HEK293 (cell line): ENCODE measurements at regions not wholly inside any gene's neighbourhood (a gene's known extent, or its start where the extent isn't known, plus 50 kb on each side); places are given as distances from the start of the nearest gene placed in this dataset.

Experiments
- CTCF ChIA-PET: fragments of 350-600 bp; formaldehyde crosslinking; extraction: SDS; loops from one replicate; lab custom pipeline; 2021; ENCODE audit warnings: antibody characterized with exemption; lab: Yijun Ruan, JAX
- POLR2A ChIA-PET: fragments of 300-600 bp; formaldehyde crosslinking; extraction: SDS; loops from one replicate; lab custom pipeline; 2020; ENCODE audit warnings: antibody characterized with exemption, inconsistent platforms; lab: Yijun Ruan, JAX
- H3K27ac ChIP-seq: fragments of 200-500 bp; sonication (Bioruptor generic); 2 replicates; pipeline ENCODE4 v1.5.1; 2014; ENCODE audit warnings: low read depth, low read length, control low read depth, inconsistent platforms; ENCODE audit errors: extremely low read depth
- H3K36me3 ChIP-seq, 2 experiments: fragments of 200-500 bp in 1 of 2; sonication (Bioruptor generic) in 1 of 2; 1 replicate in 1 of 2; 2 replicates in 1 of 2; pipeline ENCODE4 v1.5.1; 2014 to 2017; ENCODE audit warnings: inconsistent platforms in 2 of 2, low read length in 2 of 2; ENCODE audit not compliant: control insufficient read depth in 2 of 2, insufficient read depth in 1 of 2
- H3K4me1 ChIP-seq: fragments of 200-500 bp; sonication (Bioruptor generic); 2 replicates; pipeline ENCODE4 v1.5.1; 2014; ENCODE audit warnings: mild to moderate bottlenecking, low read length, inconsistent platforms; ENCODE audit not compliant: control insufficient read depth, insufficient read depth
- H3K4me3 ChIP-seq: 2 replicates; pipeline ENCODE4 v1.5.1; 2011; ENCODE audit warnings: low read depth, mild to moderate bottlenecking, control low read depth, low read length, moderate library complexity
- H3K9me3 ChIP-seq: fragments of 200-500 bp; sonication (Bioruptor generic); 2 replicates; pipeline ENCODE4 v1.5.1; 2014; ENCODE audit warnings: low read depth, low read length, inconsistent platforms; ENCODE audit not compliant: control insufficient read depth, insufficient read depth
- HOXA7 ChIP-seq: sonication (generic); formaldehyde crosslinking; IDR thresholded peaks from 2 replicates; pipeline ENCODE4 v1.8.1; 2022; ENCODE audit warnings: missing genetic modification reagents, borderline replicate concordance
- KLF7 ChIP-seq: fragments of 450-650 bp; formaldehyde crosslinking; IDR thresholded peaks from 2 replicates; pipeline ENCODE4 v1.5.1; 2016; ENCODE audit warnings: missing biosample characterization, missing genetic modification characterization, borderline replicate concordance
- SETDB1 ChIP-seq: IDR thresholded peaks from one replicate; pipeline ENCODE4 v1.6.1; 2017; ENCODE audit warnings: mild to moderate bottlenecking, low read length, moderate library complexity, mixed read lengths; ENCODE audit not compliant: insufficient read length
- SP3 ChIP-seq: fragments of 450-650 bp; formaldehyde crosslinking; IDR thresholded peaks from 2 replicates; pipeline ENCODE4 v1.5.1; 2016; ENCODE audit warnings: missing biosample characterization, missing genetic modification characterization
- SP7 ChIP-seq: fragments of 450-650 bp; formaldehyde crosslinking; IDR thresholded peaks from 2 replicates; pipeline ENCODE4 v1.5.1; 2016; ENCODE audit warnings: missing biosample characterization, missing genetic modification characterization
- ZIC2 ChIP-seq: fragments of 450-650 bp; formaldehyde crosslinking; IDR thresholded peaks from 2 replicates; pipeline ENCODE4 v1.5.1; 2016; ENCODE audit warnings: missing biosample characterization, missing genetic modification characterization
- ZNF146 ChIP-seq: fragments of 450-650 bp; formaldehyde crosslinking; IDR thresholded peaks from 2 replicates; pipeline ENCODE4 v1.5.1; 2016; ENCODE audit warnings: missing biosample characterization, missing genetic modification characterization
- ZNF221 ChIP-seq: fragments of 450-650 bp; formaldehyde crosslinking; IDR thresholded peaks from 2 replicates; pipeline ENCODE4 v1.5.1; 2017; ENCODE audit warnings: missing biosample characterization, missing genetic modification characterization, borderline replicate concordance
- ZNF514 ChIP-seq: fragments of 450-650 bp; formaldehyde crosslinking; IDR thresholded peaks from 2 replicates; pipeline ENCODE4 v1.5.1; 2016; ENCODE audit warnings: missing biosample characterization, missing genetic modification characterization
- ZNF792 ChIP-seq: fragments of 450-650 bp; formaldehyde crosslinking; IDR thresholded peaks from 2 replicates; pipeline ENCODE4 v1.5.1; 2016; ENCODE audit warnings: missing biosample characterization, missing genetic modification characterization
- TF ChIP-seq, protein P1 (sequence below): fragments of 450-650 bp; formaldehyde crosslinking; IDR thresholded peaks from 2 replicates; pipeline ENCODE4 v1.5.1; 2016; ENCODE audit warnings: missing biosample characterization, missing genetic modification characterization

DNA sequence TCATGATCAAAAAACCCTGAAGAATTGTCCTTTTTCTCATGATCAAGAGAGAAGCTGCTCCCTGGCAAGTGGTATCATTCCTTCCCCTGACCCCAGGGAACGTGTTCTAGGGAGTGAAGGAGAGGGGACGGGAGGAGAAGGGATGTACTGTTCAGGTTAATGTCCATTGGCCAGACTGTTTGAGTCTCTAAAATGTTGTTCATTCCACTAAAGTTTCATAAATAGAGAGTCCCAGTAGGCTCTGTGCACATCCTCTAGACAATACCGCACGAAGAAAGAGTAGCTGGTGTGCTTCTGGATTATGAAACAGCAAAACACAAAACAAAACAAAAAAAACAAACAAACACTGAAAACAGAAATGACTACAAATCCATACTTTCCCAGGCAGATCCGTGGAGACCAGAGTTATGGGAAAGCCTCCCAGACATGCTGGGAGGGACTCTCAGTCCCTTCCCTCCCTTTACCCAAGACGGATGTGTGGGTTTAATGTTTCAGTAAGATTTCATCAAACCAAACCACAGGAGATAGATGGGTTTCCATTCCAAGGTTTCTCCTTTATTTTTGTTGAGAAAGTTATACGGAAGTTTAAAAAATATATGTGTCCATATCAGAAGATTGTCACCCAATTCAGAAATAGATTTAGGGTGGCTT, 66.5 kb upstream of the TNS3 start:
- ChIA-PET CTCF (interaction anchor here (0.6 kb wide), 2 partner anchors 37 to 157 kb away, joined by 3 to 4 read pairs; no protein-coding TSS in a partner anchor), POLR2A (no interaction called here)
- no peak overlapping the region for H3K27ac ChIP-seq
- no peaks in the 10 kb centered on the region for H3K9me3 ChIP-seq
- TF ChIP-seq ZNF792, result no peak
- TF ChIP-seq, protein P1, sequence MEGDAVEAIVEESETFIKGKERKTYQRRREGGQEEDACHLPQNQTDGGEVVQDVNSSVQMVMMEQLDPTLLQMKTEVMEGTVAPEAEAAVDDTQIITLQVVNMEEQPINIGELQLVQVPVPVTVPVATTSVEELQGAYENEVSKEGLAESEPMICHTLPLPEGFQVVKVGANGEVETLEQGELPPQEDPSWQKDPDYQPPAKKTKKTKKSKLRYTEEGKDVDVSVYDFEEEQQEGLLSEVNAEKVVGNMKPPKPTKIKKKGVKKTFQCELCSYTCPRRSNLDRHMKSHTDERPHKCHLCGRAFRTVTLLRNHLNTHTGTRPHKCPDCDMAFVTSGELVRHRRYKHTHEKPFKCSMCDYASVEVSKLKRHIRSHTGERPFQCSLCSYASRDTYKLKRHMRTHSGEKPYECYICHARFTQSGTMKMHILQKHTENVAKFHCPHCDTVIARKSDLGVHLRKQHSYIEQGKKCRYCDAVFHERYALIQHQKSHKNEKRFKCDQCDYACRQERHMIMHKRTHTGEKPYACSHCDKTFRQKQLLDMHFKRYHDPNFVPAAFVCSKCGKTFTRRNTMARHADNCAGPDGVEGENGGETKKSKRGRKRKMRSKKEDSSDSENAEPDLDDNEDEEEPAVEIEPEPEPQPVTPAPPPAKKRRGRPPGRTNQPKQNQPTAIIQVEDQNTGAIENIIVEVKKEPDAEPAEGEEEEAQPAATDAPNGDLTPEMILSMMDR (tag by site-specific recombination), result no peak
- no peak overlapping the region for H3K4me3 ChIP-seq
- no peaks in the 10 kb centered on the region for H3K36me3 ChIP-seq
- H3K4me1 ChIP-seq, result no peaks in the 10 kb centered on the region

DNA sequence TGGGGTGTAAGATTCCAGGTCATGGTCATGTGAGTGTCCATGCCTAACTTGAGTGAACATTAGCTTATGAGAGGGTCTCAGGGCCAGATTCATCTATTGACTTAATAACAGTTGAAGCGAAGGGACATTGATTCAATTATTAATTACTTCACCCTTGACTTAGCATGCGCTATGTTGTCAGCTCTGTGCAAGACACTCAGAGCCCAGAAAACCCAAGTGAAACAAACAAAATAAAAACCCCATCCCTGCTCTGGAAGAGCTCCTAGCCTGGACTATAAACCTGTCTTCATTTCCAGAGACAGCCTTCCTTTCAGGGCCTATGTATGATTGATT, 66.0 kb upstream of the TNS3 start:
- Histone ChIP-seq H3K36me3 (no peaks in the 10 kb centered on the region), H3K27ac (no peak overlapping the region), H3K4me3 (no peak overlapping the region), H3K4me1 (no peaks in the 10 kb centered on the region), H3K9me3 (no peaks in the 10 kb centered on the region)
- POLR2A ChIA-PET, result no interaction called here
- CTCF ChIA-PET, result interaction anchor here (0.6 kb wide), 2 partner anchors 37 to 157 kb away, joined by 3 to 4 read pairs; no protein-coding TSS in a partner anchor
- TF ChIP-seq HOXA7 (CRISPR knock-in tag) (no peak), ZNF514 (no peak)

DNA sequence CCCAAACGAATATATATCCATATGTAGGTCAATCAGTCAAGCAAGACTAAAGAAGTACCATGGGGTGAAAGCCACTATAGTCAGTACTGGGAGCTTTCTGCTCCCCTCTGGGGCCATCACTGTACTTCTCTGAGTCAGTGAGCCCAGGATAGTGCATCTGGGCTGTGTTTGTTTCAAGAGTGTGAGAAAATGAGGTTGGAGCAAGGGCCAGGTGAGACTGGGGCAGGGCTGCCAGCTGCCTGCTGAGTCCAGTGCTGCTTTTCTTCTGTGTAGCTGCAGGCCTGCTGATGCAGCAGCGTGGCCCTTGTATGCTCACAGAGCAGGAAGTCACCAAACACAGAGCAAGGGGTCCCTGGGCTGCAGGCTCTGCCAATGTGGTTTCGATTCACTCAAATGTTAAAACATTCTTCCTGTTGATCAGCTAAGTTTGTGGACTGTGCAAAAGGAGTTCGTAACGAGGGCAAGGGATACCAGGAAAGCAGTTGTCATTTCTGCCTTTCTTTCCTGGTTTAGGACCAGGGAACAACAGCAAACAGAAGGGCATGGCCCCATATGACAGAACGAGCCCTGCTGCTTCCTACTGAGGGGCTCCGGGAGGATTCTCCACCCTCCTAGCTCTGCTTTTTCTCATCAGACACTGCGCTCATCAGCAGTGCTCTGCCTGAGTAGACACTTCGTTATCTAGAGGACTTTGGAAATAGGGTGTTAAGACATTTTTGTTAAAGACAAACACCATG, 65.4 kb upstream of the TNS3 start:
- Histone ChIP-seq H3K4me1 (no peaks in the 10 kb centered on the region), H3K36me3 (no peaks in the 10 kb centered on the region), H3K4me3 (no peak overlapping the region), H3K27ac (no peak overlapping the region), H3K9me3 (no peaks in the 10 kb centered on the region)
- POLR2A ChIA-PET, result no interaction called here
- CTCF ChIA-PET, result interaction anchor here (0.6 kb wide), 2 partner anchors 158 to 197 kb away, joined by 3 read pairs; no protein-coding TSS in a partner anchor
- TF ChIP-seq ZIC2 (peak; percentile 30; the same call in 1 of the 2 replicates), ZNF146 (tag by site-specific recombination) (no peak)

DNA sequence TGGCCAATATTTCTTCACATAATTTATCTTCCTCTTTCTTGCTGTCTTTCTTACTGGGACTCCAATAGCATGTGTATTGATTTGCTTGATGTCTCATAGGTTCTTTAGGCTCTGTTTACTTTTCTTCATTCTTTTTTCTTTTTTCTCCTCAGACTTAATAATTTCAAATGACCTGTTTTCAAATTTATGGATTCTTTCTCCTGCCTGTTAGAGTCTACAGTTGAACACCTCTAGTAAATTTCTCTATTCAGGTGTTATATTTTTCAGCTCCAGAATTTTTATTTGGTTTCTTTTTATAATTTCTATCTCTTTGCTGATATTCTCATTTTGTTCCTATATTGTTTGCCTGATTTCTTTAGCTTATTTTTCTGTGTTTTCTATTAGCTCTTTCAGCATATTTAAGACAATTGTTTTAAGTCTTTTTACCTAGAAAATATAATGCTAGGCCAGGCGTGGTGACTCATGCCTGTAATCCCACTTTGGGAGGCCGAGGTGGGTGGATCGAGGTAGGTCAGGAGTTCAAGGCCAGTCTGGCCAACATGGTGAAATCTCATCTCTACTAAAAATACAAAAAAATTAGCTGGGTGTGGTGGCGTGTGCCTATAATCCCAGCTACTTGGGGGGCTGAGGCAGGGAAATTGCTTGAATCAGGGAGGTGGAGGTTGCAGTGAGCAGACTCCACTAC, 61.9 kb upstream of the TNS3 start:
- ChIA-PET POLR2A (interaction anchor here (0.6 kb wide), 1 partner anchor 10 kb away, joined by 3 read pairs; no protein-coding TSS in a partner anchor), CTCF (interaction anchor here (0.7 kb wide), 1 partner anchor 406 kb away, joined by 3 read pairs; no protein-coding TSS in a partner anchor)
- Histone ChIP-seq H3K4me1 (no peaks in the 10 kb centered on the region), H3K36me3 (no peaks in the 10 kb centered on the region), H3K4me3 (no peak overlapping the region), H3K9me3 (no peaks in the 10 kb centered on the region), H3K27ac (no peak overlapping the region)
- TF ChIP-seq SP3 (tag by site-specific recombination), result no peak
- TF ChIP-seq ZNF221 (tag by site-specific recombination), result no peak
- no peak for TF ChIP-seq KLF7 (tag by site-specific recombination)
- TF ChIP-seq SP7 (tag by site-specific recombination), result no peak
- TF ChIP-seq SETDB1, result peak; percentile 47
- TF ChIP-seq, all 188 proteins: peak for 1
